MCF 10A (cell line): ENCODE measurements at regions not wholly inside any gene's neighbourhood (a gene's known extent, or its start where the extent isn't known, plus 50 kb on each side); places are given as distances from the start of the nearest gene placed in this dataset.

ENCODE experiments used
- BruUV-seq: library from RNA; stranded (reverse); fragments of 400-500 nt; replicated peaks from 2 replicates; lab custom pipeline; 2021; lab: Mats Ljungman, UMichigan
- CTCF ChIA-PET: fragments of 300-600 bp; sonication (Branson Sonifier 250); formaldehyde crosslinking; extraction: SDS; loops from one replicate; lab custom pipeline; 2021; ENCODE audit warnings: antibody characterized with exemption, inconsistent platforms; lab: Yijun Ruan, JAX
- POLR2A ChIA-PET: fragments of 300-600, 350-650 bp; sonication (Branson Sonifier 250); formaldehyde crosslinking; extraction: SDS; loops from one replicate; lab custom pipeline; 2020; ENCODE audit warnings: antibody characterized with exemption, inconsistent platforms; lab: Yijun Ruan, JAX
- DNase-seq: peaks from one replicate; pipeline ENCODE4 v3.0.0-alpha.2; 2018; ENCODE audit not compliant: unreplicated experiment
- H3K27ac Mint-ChIP-seq: one replicate; pipeline ENCODE4 v1.8.0; 2022; ENCODE audit warnings: mild to moderate bottlenecking, low read depth, mixed read lengths; ENCODE audit not compliant: unreplicated experiment
- H3K27me3 Mint-ChIP-seq: one replicate; pipeline ENCODE4 v1.8.0; 2022; ENCODE audit warnings: mixed read lengths; ENCODE audit not compliant: insufficient read depth, unreplicated experiment
- H3K36me3 Mint-ChIP-seq: one replicate; pipeline ENCODE4 v1.8.0; 2022; ENCODE audit warnings: mild to moderate bottlenecking, moderate library complexity, mixed read lengths; ENCODE audit not compliant: insufficient read depth, unreplicated experiment
- H3K4me1 Mint-ChIP-seq: one replicate; pipeline ENCODE4 v1.8.0; 2022; ENCODE audit warnings: mixed read lengths; ENCODE audit not compliant: insufficient read depth, unreplicated experiment
- H3K4me3 Mint-ChIP-seq: one replicate; pipeline ENCODE4 v1.8.0; 2022; ENCODE audit warnings: mild to moderate bottlenecking, moderate library complexity, mixed read lengths; ENCODE audit not compliant: unreplicated experiment
- H3K9me3 Mint-ChIP-seq: one replicate; pipeline ENCODE4 v1.8.0; 2022; ENCODE audit warnings: mixed read lengths; ENCODE audit not compliant: unreplicated experiment
- intact Hi-C: fragments of 100-400 bp; cut with micrococcal nuclease; formaldehyde crosslinking; loops from 2 replicates; pipeline ENCODE4 v1.14.1; 2022
- TF ChIP-seq, protein P1 (sequence below): fragments of 200-600 bp; IDR thresholded peaks from one replicate; pipeline ENCODE4 v1.8.0; 2022; ENCODE audit warnings: antibody characterized with exemption, mild to moderate bottlenecking; ENCODE audit not compliant: unreplicated experiment

DNA sequence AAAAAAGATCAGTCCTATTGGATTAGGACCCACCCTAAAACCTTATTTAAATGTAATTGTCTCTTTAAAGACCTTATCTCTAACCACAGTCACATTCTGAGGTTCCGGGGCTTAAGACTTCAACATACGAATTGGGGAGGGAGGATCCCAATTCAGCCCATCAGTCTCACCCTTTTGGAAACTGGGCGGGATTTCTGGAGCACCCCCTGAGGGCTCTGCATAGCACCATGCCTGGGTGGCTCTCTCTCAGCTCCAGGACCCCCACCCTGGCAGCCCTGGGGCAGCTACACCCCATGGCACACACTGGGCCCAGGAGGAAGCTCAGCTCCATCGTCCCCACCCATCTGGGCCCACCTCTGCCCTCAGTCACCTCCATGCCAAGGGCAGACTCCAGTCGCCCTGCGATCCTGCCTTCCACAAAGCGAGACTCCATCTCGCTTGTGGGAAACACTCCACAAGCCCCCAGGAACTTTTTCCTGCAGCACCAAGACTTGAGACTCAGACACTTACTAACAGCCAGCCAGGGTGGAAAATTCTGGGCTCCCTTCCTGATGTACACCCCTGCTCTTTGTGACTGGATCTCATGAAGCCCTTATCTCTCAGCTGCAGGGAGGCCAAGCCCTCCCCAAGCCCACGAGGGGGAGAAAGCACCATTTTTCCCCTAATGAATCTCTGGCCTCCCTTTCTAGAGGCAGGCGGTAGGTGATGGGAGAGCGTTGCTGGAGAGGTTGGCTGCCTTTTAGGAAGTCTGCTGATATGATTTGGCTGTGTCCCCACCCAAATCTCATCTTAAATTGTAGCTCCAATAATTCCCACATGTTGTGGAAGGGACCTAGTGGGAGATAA lies 90.8 kb upstream of the KDM7A start:
- TF ChIP-seq, protein P1, sequence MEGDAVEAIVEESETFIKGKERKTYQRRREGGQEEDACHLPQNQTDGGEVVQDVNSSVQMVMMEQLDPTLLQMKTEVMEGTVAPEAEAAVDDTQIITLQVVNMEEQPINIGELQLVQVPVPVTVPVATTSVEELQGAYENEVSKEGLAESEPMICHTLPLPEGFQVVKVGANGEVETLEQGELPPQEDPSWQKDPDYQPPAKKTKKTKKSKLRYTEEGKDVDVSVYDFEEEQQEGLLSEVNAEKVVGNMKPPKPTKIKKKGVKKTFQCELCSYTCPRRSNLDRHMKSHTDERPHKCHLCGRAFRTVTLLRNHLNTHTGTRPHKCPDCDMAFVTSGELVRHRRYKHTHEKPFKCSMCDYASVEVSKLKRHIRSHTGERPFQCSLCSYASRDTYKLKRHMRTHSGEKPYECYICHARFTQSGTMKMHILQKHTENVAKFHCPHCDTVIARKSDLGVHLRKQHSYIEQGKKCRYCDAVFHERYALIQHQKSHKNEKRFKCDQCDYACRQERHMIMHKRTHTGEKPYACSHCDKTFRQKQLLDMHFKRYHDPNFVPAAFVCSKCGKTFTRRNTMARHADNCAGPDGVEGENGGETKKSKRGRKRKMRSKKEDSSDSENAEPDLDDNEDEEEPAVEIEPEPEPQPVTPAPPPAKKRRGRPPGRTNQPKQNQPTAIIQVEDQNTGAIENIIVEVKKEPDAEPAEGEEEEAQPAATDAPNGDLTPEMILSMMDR: no peak
- BruUV-seq: no TSS peak
- intact Hi-C loops: no loop called here
- no peak for DNase-seq
- no peaks in the 10 kb centered on the region for H3K9me3 Mint-ChIP-seq
- no peak overlapping the region for H3K27ac Mint-ChIP-seq
- CTCF ChIA-PET: no interaction called here
- POLR2A ChIA-PET: no interaction called here
- H3K4me1 Mint-ChIP-seq: no peaks in the 10 kb centered on the region
- no peaks in the 10 kb centered on the region for H3K27me3 Mint-ChIP-seq
- H3K4me3 Mint-ChIP-seq: no peak overlapping the region
- no peaks in the 10 kb centered on the region for H3K36me3 Mint-ChIP-seq

DNA sequence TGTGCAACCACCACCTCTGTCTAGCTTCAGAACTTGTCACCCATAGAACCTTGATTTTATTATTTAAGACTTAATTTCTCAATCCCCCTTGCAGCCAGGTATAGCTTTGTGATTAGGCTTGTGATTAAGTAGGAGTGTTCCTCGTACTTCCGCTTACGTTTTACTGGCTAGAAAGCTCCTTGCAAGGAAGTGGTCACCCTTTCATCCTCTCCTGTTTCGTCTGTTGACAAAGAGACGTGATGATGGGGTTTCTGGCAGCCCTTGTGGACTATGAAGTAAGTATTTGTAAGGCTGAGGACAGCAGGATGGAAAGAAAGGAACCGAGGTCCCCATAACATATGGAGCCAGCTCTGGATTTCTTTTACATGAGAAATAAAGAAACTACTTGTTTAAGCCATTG lies 86.5 kb upstream of the KDM7A start:
- H3K9me3 Mint-ChIP-seq: no peaks in the 10 kb centered on the region
- CTCF ChIA-PET: interaction anchor here (0.6 to 0.7 kb wide), 3 partner anchors 10 to 107 kb away, joined by 3 to 4 read pairs (median 3); no protein-coding TSS in a partner anchor
- no TSS peak for BruUV-seq
- H3K27me3 Mint-ChIP-seq: peaks cover 13% of the 10 kb centered on the region
- H3K4me3 Mint-ChIP-seq: no peak overlapping the region
- intact Hi-C loops: no loop called here
- no peaks in the 10 kb centered on the region for H3K4me1 Mint-ChIP-seq
- DNase-seq: no peak
- no peak overlapping the region for H3K27ac Mint-ChIP-seq
- POLR2A ChIA-PET: interaction anchor here (0.8 kb wide), 1 partner anchor 88 kb away, joined by 3 read pairs; no protein-coding TSS in a partner anchor
- TF ChIP-seq, protein P1: no peak
- no peaks in the 10 kb centered on the region for H3K36me3 Mint-ChIP-seq

GRCh38 chr7:140262242-140262903 lies 85.6 kb upstream of the KDM7A start:
- Mint-ChIP-seq H3K4me1 (no peaks in the 10 kb centered on the region), H3K36me3 (no peaks in the 10 kb centered on the region), H3K27me3 (peaks cover 13% of the 10 kb centered on the region), H3K27ac (no peak overlapping the region), H3K9me3 (peaks cover 2% of the 10 kb centered on the region), H3K4me3 (no peak overlapping the region)
- intact Hi-C loops: no loop called here
- no TSS peak for BruUV-seq
- TF ChIP-seq, protein P1: no peak
- ChIA-PET CTCF (interaction anchor here (0.6 kb wide), 2 partner anchors 10 to 106 kb away, joined by 3 read pairs; no protein-coding TSS in a partner anchor), POLR2A (interaction anchor here (0.6 kb wide), 1 partner anchor 38 kb away, joined by 3 read pairs; no protein-coding TSS in a partner anchor)
- no peak for DNase-seq

GRCh38 chr7:140261522-140261921 lies 84.7 kb upstream of the KDM7A start:
- BruUV-seq: no TSS peak
- peaks cover 13% of the 10 kb centered on the region for H3K27me3 Mint-ChIP-seq
- H3K27ac Mint-ChIP-seq: no peak overlapping the region
- ChIA-PET CTCF (no interaction called here), POLR2A (interaction anchor here (0.6 kb wide), 1 partner anchor 39 kb away, joined by 3 read pairs; no protein-coding TSS in a partner anchor)
- H3K4me1 Mint-ChIP-seq: no peaks in the 10 kb centered on the region
- H3K9me3 Mint-ChIP-seq: peaks cover 7% of the 10 kb centered on the region
- H3K36me3 Mint-ChIP-seq: no peaks in the 10 kb centered on the region
- intact Hi-C loops: no loop called here
- no peak for DNase-seq
- H3K4me3 Mint-ChIP-seq: no peak overlapping the region
- TF ChIP-seq, protein P1: no peak
